Trophoblast cell (in vitro differentiated cells and primary cell): ENCODE measurements at regions not wholly inside any gene's neighbourhood (a gene's known extent, or its start where the extent isn't known, plus 50 kb on each side); places are given as distances from the start of the nearest gene placed in this dataset.

Experiments used
- DNase-seq, 2 donors: peaks; one replicate each; pipeline ENCODE4 v3.0.0-alpha.2; 2016
- H2AFZ ChIP-seq: 2 replicates; pipeline ENCODE4 v1.6.1; 2013; ENCODE audit warnings: low read length, moderate library complexity, mild to moderate bottlenecking; ENCODE audit not compliant: insufficient read depth, poor library complexity
- H2AK5ac ChIP-seq: 2 replicates; pipeline ENCODE4 v1.6.1; 2013; ENCODE audit warnings: mild to moderate bottlenecking, low read length
- H2BK120ac ChIP-seq: 2 replicates; pipeline ENCODE4 v1.6.1; 2013; ENCODE audit warnings: low read length, mild to moderate bottlenecking, moderate library complexity; ENCODE audit not compliant: insufficient read depth, poor library complexity
- H2BK12ac ChIP-seq: 2 replicates; pipeline ENCODE4 v1.6.1; 2013; ENCODE audit warnings: mild to moderate bottlenecking, low read length, moderate library complexity
- H2BK5ac ChIP-seq: 2 replicates; pipeline ENCODE4 v1.6.1; 2013; ENCODE audit warnings: low read length, low read depth, moderate library complexity, mild to moderate bottlenecking; ENCODE audit not compliant: poor library complexity
- H3K14ac ChIP-seq: 2 replicates; pipeline ENCODE4 v1.6.1; 2013; ENCODE audit warnings: mild to moderate bottlenecking, low read length
- H3K18ac ChIP-seq: 2 replicates; pipeline ENCODE4 v1.6.1; 2013; ENCODE audit warnings: mild to moderate bottlenecking, low read length
- H3K23ac ChIP-seq: 2 replicates; pipeline ENCODE4 v1.6.1; 2013; ENCODE audit warnings: low read length
- H3K27ac ChIP-seq: 2 replicates; pipeline ENCODE4 v1.5.1; 2013; ENCODE audit warnings: low read depth, mild to moderate bottlenecking, inconsistent platforms, low read length, moderate library complexity
- H3K27me3 ChIP-seq: 2 replicates; pipeline ENCODE4 v1.6.1; 2013; ENCODE audit warnings: inconsistent platforms, mild to moderate bottlenecking, low read length, moderate library complexity; ENCODE audit not compliant: insufficient read depth
- H3K36me3 ChIP-seq, 2 experiments: 1 replicate in 1 of 2; 2 replicates in 1 of 2; pipeline ENCODE4 v1.6.1; 2013; ENCODE audit warnings: low read length in 2 of 2, mild to moderate bottlenecking in 2 of 2, moderate library complexity in 1 of 2; ENCODE audit not compliant: insufficient read depth in 2 of 2, control insufficient read depth in 1 of 2
- H3K4ac ChIP-seq: 2 replicates; pipeline ENCODE4 v1.6.1; 2013; ENCODE audit warnings: low read depth, mild to moderate bottlenecking, low read length, moderate library complexity
- H3K4me1 ChIP-seq, 2 experiments: 1 replicate in 1 of 2; 2 replicates in 1 of 2; pipeline ENCODE4 v1.6.1; 2013; ENCODE audit warnings: low read length in 2 of 2, mild to moderate bottlenecking in 2 of 2, moderate library complexity in 1 of 2; ENCODE audit not compliant: insufficient read depth in 2 of 2, control insufficient read depth in 1 of 2
- H3K4me2 ChIP-seq: 2 replicates; pipeline ENCODE4 v1.6.1; 2013; ENCODE audit warnings: inconsistent platforms, mild to moderate bottlenecking, low read length, moderate library complexity
- H3K4me3 ChIP-seq: 2 replicates; pipeline ENCODE4 v1.5.1; 2013; ENCODE audit warnings: mild to moderate bottlenecking, low read depth, low read length, inconsistent platforms
- H3K79me1 ChIP-seq: one replicate; pipeline ENCODE4 v1.6.1; 2013; ENCODE audit warnings: low read length
- H3K79me2 ChIP-seq: 2 replicates; pipeline ENCODE4 v1.6.1; 2013; ENCODE audit warnings: low read length, mild to moderate bottlenecking; ENCODE audit not compliant: control insufficient read depth, insufficient read depth, poor library complexity
- H3K9ac ChIP-seq: 2 replicates; pipeline ENCODE4 v1.6.1; 2013; ENCODE audit warnings: mild to moderate bottlenecking, low read length
- H3K9me3 ChIP-seq: 2 replicates; pipeline ENCODE4 v1.6.1; 2013; ENCODE audit warnings: low read depth, mild to moderate bottlenecking, control low read depth, inconsistent platforms, low read length; ENCODE audit not compliant: insufficient read depth
- H4K12ac ChIP-seq: 2 replicates; pipeline ENCODE4 v1.6.1; 2013; ENCODE audit warnings: low read depth, mild to moderate bottlenecking, low read length, moderate library complexity
- H4K8ac ChIP-seq: 2 replicates; pipeline ENCODE4 v1.6.1; 2013; ENCODE audit warnings: low read depth, mild to moderate bottlenecking, low read length, moderate library complexity
- H4K91ac ChIP-seq: one replicate; pipeline ENCODE4 v1.6.1; 2013; ENCODE audit warnings: low read depth, mild to moderate bottlenecking, low read length, moderate library complexity
- WGBS: extraction: QIAGEN DNeasy Blood & Tissue Kit; methylation state at CpG from one replicate; pipeline ENCODE4 v1.1.7; 2013; ENCODE audit warnings: missing lambda C conversion rate; ENCODE audit not compliant: insufficient read length, insufficient coverage; ENCODE audit errors: extremely low coverage; 5-methylcytosine and 5-hydroxymethylcytosine counted together

GRCh38 chr12:65646127-65646643, 178.1 kb upstream of the HMGA2 start:
- H4K8ac ChIP-seq, result no peak overlapping the region
- H3K27me3 ChIP-seq, result no peaks in the 10 kb centered on the region
- no peak overlapping the region for H2BK5ac ChIP-seq
- no peak overlapping the region for H2BK120ac ChIP-seq
- H3K18ac ChIP-seq, result no peak overlapping the region
- H3K9ac ChIP-seq, result no peak overlapping the region
- peak overlapping the region; percentile 31 for H2BK12ac ChIP-seq
- H2AK5ac ChIP-seq, result no peak overlapping the region
- H3K4ac ChIP-seq, result no peak overlapping the region
- no peak overlapping the region for H3K4me2 ChIP-seq
- H3K9me3 ChIP-seq, result no peaks in the 10 kb centered on the region
- H3K79me1 ChIP-seq, result no peaks in the 10 kb centered on the region
- no peak overlapping the region for H3K23ac ChIP-seq
- no peak overlapping the region for H3K4me3 ChIP-seq
- no CpG with 5 or more reads among the region's 11 CpGs for WGBS
- peaks cover 3% of the 10 kb centered on the region in 2 experiments for H3K4me1 ChIP-seq
- H3K14ac ChIP-seq, result no peak overlapping the region
- H2AFZ ChIP-seq, result no peak overlapping the region
- no peak overlapping the region for H3K27ac ChIP-seq
- no peak for DNase-seq
- H4K91ac ChIP-seq, result peak overlapping the region; percentile 11
- no peak overlapping the region for H4K12ac ChIP-seq
- no peaks in the 10 kb centered on the region for H3K79me2 ChIP-seq
- H3K36me3 ChIP-seq, result peaks cover 0 to 2% of the 10 kb centered on the region in 2 experiments

GRCh38 chr12:65647074-65647473, 177.2 kb upstream of the HMGA2 start:
- H4K91ac ChIP-seq, result no peak overlapping the region
- H3K36me3 ChIP-seq, result peaks cover 0 to 1% of the 10 kb centered on the region in 2 experiments
- H4K12ac ChIP-seq, result no peak overlapping the region
- no peak overlapping the region for H3K23ac ChIP-seq
- H3K4ac ChIP-seq, result no peak overlapping the region
- H3K18ac ChIP-seq, result no peak overlapping the region
- no peak overlapping the region for H2BK5ac ChIP-seq
- H3K4me3 ChIP-seq, result no peak overlapping the region
- no peak overlapping the region for H3K27ac ChIP-seq
- no peak overlapping the region for H2AK5ac ChIP-seq
- WGBS, result no CpG with 5 or more reads among the region's 9 CpGs
- H3K79me1 ChIP-seq, result no peaks in the 10 kb centered on the region
- no peak for DNase-seq
- no peaks in the 10 kb centered on the region for H3K27me3 ChIP-seq
- H2BK120ac ChIP-seq, result no peak overlapping the region
- H2BK12ac ChIP-seq, result peak overlapping the region; percentile 61
- peaks cover 3% of the 10 kb centered on the region in 2 experiments for H3K4me1 ChIP-seq
- no peak overlapping the region for H3K14ac ChIP-seq
- H2AFZ ChIP-seq, result no peak overlapping the region
- no peak overlapping the region for H3K4me2 ChIP-seq
- no peak overlapping the region for H4K8ac ChIP-seq
- no peaks in the 10 kb centered on the region for H3K9me3 ChIP-seq
- H3K79me2 ChIP-seq, result no peaks in the 10 kb centered on the region
- no peak overlapping the region for H3K9ac ChIP-seq

- Histone ChIP-seq H3K23ac (no peak overlapping the region), H4K12ac (no peak overlapping the region), H4K91ac (no peak overlapping the region), H3K14ac (no peak overlapping the region), H2BK120ac (no peak overlapping the region), H2BK5ac (no peak overlapping the region), H2BK12ac (no peak overlapping the region), H3K9me3 (no peaks in the 10 kb centered on the region), H3K4me2 (no peak overlapping the region), H2AFZ (no peak overlapping the region), H3K4me3 (no peak overlapping the region), H4K8ac (no peak overlapping the region), H3K4me1 (peaks cover 3% of the 10 kb centered on the region in 2 experiments), H3K27ac (no peak overlapping the region), H3K36me3 (no peaks in the 10 kb centered on the region), H3K79me2 (no peaks in the 10 kb centered on the region), H3K27me3 (no peaks in the 10 kb centered on the region), H3K18ac (no peak overlapping the region), H3K79me1 (no peaks in the 10 kb centered on the region), H3K9ac (no peak overlapping the region), H2AK5ac (no peak overlapping the region), H3K4ac (no peak overlapping the region)
- WGBS, result no CpG with 5 or more reads among the region's 2 CpGs
- peak in 1 of 2 donors; percentile 41 for DNase-seq
Observed at GRCh38 chr12:65648461-65648860, 175.8 kb upstream of the HMGA2 start.

- no CpG with 5 or more reads among the region's 3 CpGs for WGBS
- H3K9me3 ChIP-seq, result no peaks in the 10 kb centered on the region
Observed at GRCh38 chr12:65649126-65649525, 175.2 kb upstream of the HMGA2 start.

More at GRCh38 chr12:65649126-65649525, 175.2 kb upstream of the HMGA2 start:
- Histone ChIP-seq H2AFZ (no peak overlapping the region), H2BK120ac (no peak overlapping the region), H3K18ac (no peak overlapping the region), H3K4me2 (no peak overlapping the region), H4K8ac (no peak overlapping the region), H4K91ac (no peak overlapping the region), H4K12ac (no peak overlapping the region), H3K4ac (no peak overlapping the region), H3K4me1 (peaks cover 3% of the 10 kb centered on the region in 2 experiments), H3K14ac (no peak overlapping the region), H3K36me3 (no peaks in the 10 kb centered on the region), H3K9ac (no peak overlapping the region), H2BK12ac (no peak overlapping the region), H3K27ac (no peak overlapping the region), H3K23ac (no peak overlapping the region), H3K4me3 (no peak overlapping the region), H3K27me3 (no peaks in the 10 kb centered on the region), H3K79me1 (no peaks in the 10 kb centered on the region), H3K79me2 (no peaks in the 10 kb centered on the region), H2AK5ac (no peak overlapping the region), H2BK5ac (no peak overlapping the region)
- peak in 1 of 2 donors; percentile 12 for DNase-seq
